Loucy (cell line): ENCODE measurements at regions not wholly inside any gene's neighbourhood (a gene's known extent, or its start where the extent isn't known, plus 50 kb on each side); places are given as distances from the start of the nearest gene placed in this dataset.

Experiments used
- EZH2phosphoT487 ChIP-seq: fragments of 200-600 bp; IDR thresholded peaks from 2 replicates; pipeline ENCODE4 v1.6.1; 2018; ENCODE audit warnings: antibody characterized with exemption, mild to moderate bottlenecking, moderate library complexity, borderline replicate concordance
- TF ChIP-seq, protein P1 (sequence below): fragments of 200-600 bp; sonication (generic); conservative IDR thresholded peaks from 2 replicates; pipeline ENCODE4 v1.5.1; 2014; ENCODE audit warnings: mild to moderate bottlenecking, antibody characterized with exemption, low read length

- TF ChIP-seq, protein P1, sequence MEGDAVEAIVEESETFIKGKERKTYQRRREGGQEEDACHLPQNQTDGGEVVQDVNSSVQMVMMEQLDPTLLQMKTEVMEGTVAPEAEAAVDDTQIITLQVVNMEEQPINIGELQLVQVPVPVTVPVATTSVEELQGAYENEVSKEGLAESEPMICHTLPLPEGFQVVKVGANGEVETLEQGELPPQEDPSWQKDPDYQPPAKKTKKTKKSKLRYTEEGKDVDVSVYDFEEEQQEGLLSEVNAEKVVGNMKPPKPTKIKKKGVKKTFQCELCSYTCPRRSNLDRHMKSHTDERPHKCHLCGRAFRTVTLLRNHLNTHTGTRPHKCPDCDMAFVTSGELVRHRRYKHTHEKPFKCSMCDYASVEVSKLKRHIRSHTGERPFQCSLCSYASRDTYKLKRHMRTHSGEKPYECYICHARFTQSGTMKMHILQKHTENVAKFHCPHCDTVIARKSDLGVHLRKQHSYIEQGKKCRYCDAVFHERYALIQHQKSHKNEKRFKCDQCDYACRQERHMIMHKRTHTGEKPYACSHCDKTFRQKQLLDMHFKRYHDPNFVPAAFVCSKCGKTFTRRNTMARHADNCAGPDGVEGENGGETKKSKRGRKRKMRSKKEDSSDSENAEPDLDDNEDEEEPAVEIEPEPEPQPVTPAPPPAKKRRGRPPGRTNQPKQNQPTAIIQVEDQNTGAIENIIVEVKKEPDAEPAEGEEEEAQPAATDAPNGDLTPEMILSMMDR = no peak
- no peak for TF ChIP-seq EZH2phosphoT487
Measured at GRCh38 chr13:26882731-26883130, 122.1 kb upstream of the GPR12 start.
